Keratinocyte (primary cell): ENCODE measurements at regions not wholly inside any gene's neighbourhood (a gene's known extent, or its start where the extent isn't known, plus 50 kb on each side); places are given as distances from the start of the nearest gene placed in this dataset.

Experiments used
- DNase-seq: peaks from one replicate; pipeline ENCODE4 v3.0.0-alpha.2; 2011; ENCODE audit warnings: low read depth, missing footprints, low spot score
- FAIRE-seq: peaks from 2 replicates; lab custom pipeline; 2011; peaks lifted over from hg19 to GRCh38; lab: Jason Lieb, UNC
- H2AFZ ChIP-seq: 2 replicates; pipeline ENCODE4 v1.6.0; 2012; ENCODE audit warnings: low read length, control low read depth, inconsistent platforms; ENCODE audit not compliant: control insufficient read depth
- H3K27ac ChIP-seq: 2 replicates; pipeline ENCODE4 v1.5.1; 2011; ENCODE audit warnings: low read length; ENCODE audit not compliant: control insufficient read depth, insufficient read depth
- H3K27me3 ChIP-seq: 3 replicates; pipeline ENCODE4 v1.6.0; 2011; ENCODE audit warnings: low read length; ENCODE audit not compliant: control insufficient read depth, insufficient read depth; ENCODE audit errors: extremely low read depth
- H3K36me3 ChIP-seq, 2 experiments: 2 replicates in 1 of 2; 3 replicates in 1 of 2; pipeline ENCODE4 v1.5.1; 2011; ENCODE audit warnings: low read length in 2 of 2, mild to moderate bottlenecking in 1 of 2; ENCODE audit not compliant: control insufficient read depth in 2 of 2, insufficient read depth in 2 of 2; ENCODE audit errors: extremely low read depth in 1 of 2
- H3K4me1 ChIP-seq: 3 replicates; pipeline ENCODE4 v1.5.1; 2011; ENCODE audit warnings: low read length; ENCODE audit not compliant: control insufficient read depth, insufficient read depth; ENCODE audit errors: extremely low read depth
- H3K4me2 ChIP-seq: 3 replicates; pipeline ENCODE4 v1.6.0; 2011; ENCODE audit warnings: low read depth, low read length; ENCODE audit not compliant: control insufficient read depth, insufficient read depth; ENCODE audit errors: extremely low read depth
- H3K4me3 ChIP-seq, 3 experiments: fragments of 200-600 bp in 1 of 3; sonication (generic) in 1 of 3; 2 replicates in 2 of 3; 3 replicates in 1 of 3; pipeline ENCODE4 v1.5.1; 2011 to 2016; ENCODE audit warnings: low read length in 3 of 3, mild to moderate bottlenecking in 3 of 3, control low read depth in 2 of 3, inconsistent platforms in 1 of 3, low read depth in 1 of 3, mixed read lengths in 1 of 3, mixed run types in 1 of 3, moderate library complexity in 1 of 3; ENCODE audit not compliant: control insufficient read depth in 2 of 3, insufficient read depth in 2 of 3; ENCODE audit errors: extremely low read depth in 1 of 3
- H3K79me2 ChIP-seq: 2 replicates; pipeline ENCODE4 v1.6.0; 2012; ENCODE audit warnings: low read length; ENCODE audit not compliant: control insufficient read depth, insufficient read depth
- H3K9ac ChIP-seq: 3 replicates; pipeline ENCODE4 v1.6.0; 2011; ENCODE audit warnings: low read length; ENCODE audit not compliant: control insufficient read depth, insufficient read depth; ENCODE audit errors: extremely low read depth
- H3K9me1 ChIP-seq: 3 replicates; pipeline ENCODE4 v1.6.0; 2011; ENCODE audit warnings: low read length; ENCODE audit not compliant: control insufficient read depth, insufficient read depth; ENCODE audit errors: extremely low read depth
- H3K9me3 ChIP-seq: 2 replicates; pipeline ENCODE4 v1.5.1; 2012; ENCODE audit warnings: low read depth, low read length; ENCODE audit not compliant: control insufficient read depth
- H4K20me1 ChIP-seq: 3 replicates; pipeline ENCODE4 v1.6.0; 2011; ENCODE audit warnings: low read length; ENCODE audit not compliant: control insufficient read depth, insufficient read depth; ENCODE audit errors: extremely low read depth
- CTCF ChIP-seq, 3 experiments: IDR thresholded peaks in 1 of 3; conservative IDR thresholded peaks in 1 of 3; optimal IDR thresholded peaks in 1 of 3; 2 replicates in 2 of 3; 3 replicates in 1 of 3; pipeline versions ENCODE3 to v1.5.1; 2011; ENCODE audit warnings: low read length in 3 of 3, mild to moderate bottlenecking in 3 of 3, moderate library complexity in 2 of 3, control low read depth in 1 of 3, inconsistent platforms in 1 of 3; ENCODE audit not compliant: insufficient read depth in 2 of 3; ENCODE audit errors: extremely low read depth in 1 of 3
- EZH2 ChIP-seq: IDR thresholded peaks from one replicate; pipeline ENCODE4 v1.6.1; 2012; ENCODE audit warnings: inconsistent platforms, mild to moderate bottlenecking, low read length, moderate library complexity
- dilution Hi-C: fragments of 300-500 bp; cut with MboI; formaldehyde crosslinking; loops from one replicate; pipeline ENCODE4 v1.7.0; 2020; ENCODE audit warnings: low sequenced_read_pairs; ENCODE audit not compliant: extremely low pct_ligation_motif_present

GRCh38 chr7:17660116-17660515, 280.2 kb downstream of the SNX13 start:
- H3K79me2 ChIP-seq, result no peaks in the 10 kb centered on the region
- H3K9me1 ChIP-seq, result no peaks in the 10 kb centered on the region
- H3K27me3 ChIP-seq, result no peaks in the 10 kb centered on the region
- no peak overlapping the region for H2AFZ ChIP-seq
- H3K4me3 ChIP-seq, result no peak overlapping the region
- H3K4me2 ChIP-seq, result no peak overlapping the region
- H4K20me1 ChIP-seq, result no peaks in the 10 kb centered on the region
- H3K4me1 ChIP-seq, result peaks cover 44% of the 10 kb centered on the region
- dilution Hi-C loops, result no loop called here
- H3K36me3 ChIP-seq, result no peaks in the 10 kb centered on the region
- FAIRE-seq (peak; percentile 79), DNase-seq (no peak)
- no peaks in the 10 kb centered on the region for H3K9me3 ChIP-seq
- no peak for TF ChIP-seq CTCF (optimal IDR thresholded peaks at IDR 0.05 in 1 of 3, IDR thresholded peaks at IDR 0.05 in 1 of 3, conservative IDR thresholded peaks at IDR 0.05 in 1 of 3; ENCODE audit: extremely low read depth in 1 of 3, insufficient read depth in 2 of 3, low read length in 3 of 3)
- no peak for TF ChIP-seq EZH2
- no peak overlapping the region for H3K27ac ChIP-seq
- no peak overlapping the region for H3K9ac ChIP-seq

- Histone ChIP-seq H3K36me3 (no peaks in the 10 kb centered on the region), H3K27me3 (no peaks in the 10 kb centered on the region), H3K9me3 (no peaks in the 10 kb centered on the region), H3K4me2 (peak overlapping the region; percentile 91), H4K20me1 (no peaks in the 10 kb centered on the region), H3K79me2 (no peaks in the 10 kb centered on the region), H3K4me3 (peak overlapping the region in 1 of 3 experiments; percentile 4), H3K9ac (peak overlapping the region; percentile 81), H3K4me1 (peaks cover 39% of the 10 kb centered on the region), H3K27ac (peak overlapping the region; percentile 98), H2AFZ (no peak overlapping the region), H3K9me1 (no peaks in the 10 kb centered on the region)
- FAIRE-seq (peak; percentile 98), DNase-seq (no peak)
- dilution Hi-C loops, result no loop called here
- no peak for TF ChIP-seq CTCF (optimal IDR thresholded peaks at IDR 0.05 in 1 of 3, IDR thresholded peaks at IDR 0.05 in 1 of 3, conservative IDR thresholded peaks at IDR 0.05 in 1 of 3; ENCODE audit: extremely low read depth in 1 of 3, insufficient read depth in 2 of 3, low read length in 3 of 3)
- TF ChIP-seq EZH2, result no peak
Measured at GRCh38 chr7:17661982-17662585, 278.2 kb downstream of the SNX13 start.
